Breast epithelium (tissue), 4 donors: ENCODE measurements at regions not wholly inside any gene's neighbourhood (a gene's known extent, or its start where the extent isn't known, plus 50 kb on each side); places are given as distances from the start of the nearest gene placed in this dataset.

Experiments
- DNase-seq, 2 donors: peaks; one replicate each; pipeline ENCODE4 v3.0.0-alpha.2; 2019; ENCODE audit warnings: low spot score in 2 of 2
- H3K27ac ChIP-seq, 2 donors: fragments of 200-600 bp; sonication (generic) in 1 of 2; one replicate each; pipeline ENCODE4 v1.5.1; 2016 to 2019; ENCODE audit warnings: mild to moderate bottlenecking in 1 of 2
- H3K27me3 ChIP-seq, 2 donors: fragments of 200-600 bp; sonication (generic) in 1 of 2; one replicate each; pipeline versions ENCODE4 v1.5.1 to v1.6.0; 2017 to 2019; ENCODE audit warnings: control low read depth in 1 of 2, mild to moderate bottlenecking in 1 of 2
- H3K36me3 ChIP-seq: fragments of 200-600 bp; one replicate; pipeline ENCODE4 v1.5.1; 2019
- H3K4me1 ChIP-seq, 2 donors: fragments of 200-600 bp; sonication (generic); one replicate each; pipeline ENCODE4 v1.5.1; 2016 to 2019; ENCODE audit warnings: control low read depth in 1 of 2
- H3K4me3 ChIP-seq, 3 donors: fragments of 200-600 bp; sonication (generic); 1 replicate in 2 of 3; 2 replicates in 1 of 3; pipeline ENCODE4 v1.5.1; 2016 to 2019; ENCODE audit warnings: mild to moderate bottlenecking in 3 of 3, moderate library complexity in 2 of 3
- H3K9me3 ChIP-seq, 2 donors: fragments of 200-600 bp; sonication (generic) in 1 of 2; one replicate each; pipeline ENCODE4 v1.5.1; 2016 to 2019; ENCODE audit warnings: control low read depth in 1 of 2
- POLR2A ChIP-seq: fragments of 450-650 bp; IDR thresholded peaks from one replicate; pipeline ENCODE4 v1.6.1; 2016; ENCODE audit warnings: antibody characterized with exemption, mild to moderate bottlenecking, moderate library complexity
- POLR2AphosphoS5 ChIP-seq, 3 donors: sonication (generic); formaldehyde crosslinking; IDR thresholded peaks; one replicate each; pipeline ENCODE4 v1.6.1; 2017; ENCODE audit warnings: antibody characterized with exemption in 3 of 3
- intact Hi-C: fragments of 100-400 bp; cut with DNase I; formaldehyde crosslinking; loops from one replicate; pipeline ENCODE4 v1.15.1; 2023; ENCODE audit warnings: low total_unique reads
- TF ChIP-seq, protein P1 (sequence below), 3 donors: fragments of 450-650 bp; IDR thresholded peaks; one replicate each; pipeline ENCODE4 v1.5.1; 2016 to 2017; ENCODE audit warnings: antibody characterized with exemption in 3 of 3, mild to moderate bottlenecking in 3 of 3, moderate library complexity in 3 of 3

GRCh38 chr22:25482091-25482760 is 82.2 kb upstream of the GRK3 start:
- Histone ChIP-seq H3K4me3 (no peak overlapping the region), H3K9me3 (no peaks in the 10 kb centered on the region), H3K36me3 (no peaks in the 10 kb centered on the region), H3K27me3 (no peaks in the 10 kb centered on the region), H3K4me1 (no peaks in the 10 kb centered on the region), H3K27ac (peak overlapping the region; percentile 6 to 63)
- no peak for DNase-seq
- no peak for TF ChIP-seq POLR2A
- TF ChIP-seq, protein P1, sequence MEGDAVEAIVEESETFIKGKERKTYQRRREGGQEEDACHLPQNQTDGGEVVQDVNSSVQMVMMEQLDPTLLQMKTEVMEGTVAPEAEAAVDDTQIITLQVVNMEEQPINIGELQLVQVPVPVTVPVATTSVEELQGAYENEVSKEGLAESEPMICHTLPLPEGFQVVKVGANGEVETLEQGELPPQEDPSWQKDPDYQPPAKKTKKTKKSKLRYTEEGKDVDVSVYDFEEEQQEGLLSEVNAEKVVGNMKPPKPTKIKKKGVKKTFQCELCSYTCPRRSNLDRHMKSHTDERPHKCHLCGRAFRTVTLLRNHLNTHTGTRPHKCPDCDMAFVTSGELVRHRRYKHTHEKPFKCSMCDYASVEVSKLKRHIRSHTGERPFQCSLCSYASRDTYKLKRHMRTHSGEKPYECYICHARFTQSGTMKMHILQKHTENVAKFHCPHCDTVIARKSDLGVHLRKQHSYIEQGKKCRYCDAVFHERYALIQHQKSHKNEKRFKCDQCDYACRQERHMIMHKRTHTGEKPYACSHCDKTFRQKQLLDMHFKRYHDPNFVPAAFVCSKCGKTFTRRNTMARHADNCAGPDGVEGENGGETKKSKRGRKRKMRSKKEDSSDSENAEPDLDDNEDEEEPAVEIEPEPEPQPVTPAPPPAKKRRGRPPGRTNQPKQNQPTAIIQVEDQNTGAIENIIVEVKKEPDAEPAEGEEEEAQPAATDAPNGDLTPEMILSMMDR (IDR thresholded peaks at IDR 0.05): no peak
- no peak for TF ChIP-seq POLR2AphosphoS5 (IDR thresholded peaks at IDR 0.05)
- intact Hi-C loops: loop anchor here (10.0 kb wide), 1 partner anchor 1147 kb away; no protein-coding TSS in a partner anchor

GRCh38 chr22:25482868-25483639 is 81.4 kb upstream of the GRK3 start:
- Histone ChIP-seq H3K27me3 (no peaks in the 10 kb centered on the region), H3K4me3 (no peak overlapping the region), H3K27ac (peak overlapping the region; percentile 6 to 73), H3K4me1 (no peaks in the 10 kb centered on the region), H3K36me3 (no peaks in the 10 kb centered on the region), H3K9me3 (no peaks in the 10 kb centered on the region)
- no peak for TF ChIP-seq POLR2A
- TF ChIP-seq, protein P1 (IDR thresholded peaks at IDR 0.05): no peak
- peak in 1 of 3 donors; percentile 17 for TF ChIP-seq POLR2AphosphoS5 (IDR thresholded peaks at IDR 0.05)
- intact Hi-C loops: loop anchor here (10.0 kb wide), 1 partner anchor 1148 kb away; no protein-coding TSS in a partner anchor
- DNase-seq: peak in 1 of 2 donors; percentile 89

GRCh38 chr22:25483931-25484330 is 80.5 kb upstream of the GRK3 start:
- TF ChIP-seq POLR2A: no peak
- TF ChIP-seq, protein P1 (IDR thresholded peaks at IDR 0.05): no peak
- TF ChIP-seq POLR2AphosphoS5 (IDR thresholded peaks at IDR 0.05): no peak
- Histone ChIP-seq H3K27ac (peak overlapping the region; percentile 71 to 73), H3K4me1 (no peaks in the 10 kb centered on the region), H3K9me3 (no peaks in the 10 kb centered on the region), H3K27me3 (no peaks in the 10 kb centered on the region), H3K4me3 (no peak overlapping the region), H3K36me3 (no peaks in the 10 kb centered on the region)
- intact Hi-C loops: loop anchor here (10.0 kb wide), 1 partner anchor 1149 kb away; no protein-coding TSS in a partner anchor
- no peak for DNase-seq

- H3K27ac ChIP-seq: peak overlapping the region; percentile 71 to 73
- intact Hi-C loops: loop anchor here (10.0 kb wide), 1 partner anchor 1150 kb away; no protein-coding TSS in a partner anchor
Observed at GRCh38 chr22:25484521-25485315, 79.8 kb upstream of the GRK3 start.

More at GRCh38 chr22:25484521-25485315, 79.8 kb upstream of the GRK3 start:
- no peak for DNase-seq
- H3K27me3 ChIP-seq: no peaks in the 10 kb centered on the region
- no peaks in the 10 kb centered on the region for H3K9me3 ChIP-seq
- TF ChIP-seq POLR2A: no peak
- TF ChIP-seq, protein P1 (IDR thresholded peaks at IDR 0.05): no peak
- no peak for TF ChIP-seq POLR2AphosphoS5 (IDR thresholded peaks at IDR 0.05)
- no peak overlapping the region for H3K4me3 ChIP-seq
- no peaks in the 10 kb centered on the region for H3K4me1 ChIP-seq
- no peaks in the 10 kb centered on the region for H3K36me3 ChIP-seq
